Activated gamma-delta T cell (primary cell): ENCODE measurements at regions not wholly inside any gene's neighbourhood (a gene's known extent, or its start where the extent isn't known, plus 50 kb on each side); places are given as distances from the start of the nearest gene placed in this dataset.
"Not testable (repeated sequence)": the region's sequence is repeated elsewhere in the genome, so short reads cannot be mapped to it uniquely, and the experiment has no call there.

Experiments
- DNase-seq: peaks from one replicate; lab custom pipeline; 2025; lab: John Stamatoyannopoulos, UW

- no peak for DNase-seq
Measured at GRCh38 chr7:119572541-119572940, 700.4 kb upstream of the KCND2 start.

GRCh38 chr7:119578116-119578515 is 694.9 kb upstream of the KCND2 start:
- no peak for DNase-seq

- DNase-seq: no peak
Measured at GRCh38 chr7:119594956-119595355, 678.0 kb upstream of the KCND2 start.

- no peak for DNase-seq
Measured at GRCh38 chr7:119596651-119597050, 676.3 kb upstream of the KCND2 start.

- DNase-seq: no peak
Measured at GRCh38 chr7:119606297-119606696, 666.7 kb upstream of the KCND2 start.

- no peak for DNase-seq
Measured at GRCh38 chr7:119620769-119621168, 652.2 kb upstream of the KCND2 start.

- DNase-seq: no peak
Measured at GRCh38 chr7:119623427-119623826, 649.5 kb upstream of the KCND2 start.

- no peak for DNase-seq
Measured at GRCh38 chr7:119630406-119630969, 642.5 kb upstream of the KCND2 start.

- not testable (repeated sequence) for DNase-seq
Measured at GRCh38 chr7:119633812-119634211, 639.2 kb upstream of the KCND2 start.

- no peak for DNase-seq
Measured at GRCh38 chr7:119640326-119640725, 632.6 kb upstream of the KCND2 start.

- DNase-seq: no peak
Measured at GRCh38 chr7:119640861-119641260, 632.1 kb upstream of the KCND2 start.

GRCh38 chr7:119643558-119643957 is 629.4 kb upstream of the KCND2 start:
- DNase-seq: no peak

- DNase-seq: no peak
Measured at GRCh38 chr7:119647286-119647685, 625.7 kb upstream of the KCND2 start.

- DNase-seq: not testable (repeated sequence)
Measured at GRCh38 chr7:119648752-119649151, 624.2 kb upstream of the KCND2 start.

GRCh38 chr7:119660080-119660479 is 612.9 kb upstream of the KCND2 start:
- DNase-seq: no peak

GRCh38 chr7:119664601-119665000 is 608.4 kb upstream of the KCND2 start:
- DNase-seq: no peak

GRCh38 chr7:119665796-119666195 is 607.2 kb upstream of the KCND2 start:
- no peak for DNase-seq

- no peak for DNase-seq
Measured at GRCh38 chr7:119681336-119681735, 591.6 kb upstream of the KCND2 start.

- no peak for DNase-seq
Measured at GRCh38 chr7:119684763-119685162, 588.2 kb upstream of the KCND2 start.

GRCh38 chr7:119685906-119686305 is 587.1 kb upstream of the KCND2 start:
- DNase-seq: no peak

- no peak for DNase-seq
Measured at GRCh38 chr7:119688831-119689230, 584.1 kb upstream of the KCND2 start.

GRCh38 chr7:119692541-119692940 is 580.4 kb upstream of the KCND2 start:
- no peak for DNase-seq

GRCh38 chr7:119694506-119694905 is 578.5 kb upstream of the KCND2 start:
- DNase-seq: no peak

GRCh38 chr7:119696336-119696735 is 576.6 kb upstream of the KCND2 start:
- DNase-seq: no peak

- no peak for DNase-seq
Measured at GRCh38 chr7:119703895-119704294, 569.1 kb upstream of the KCND2 start.
